Stimulated activated CD8-positive, alpha-beta memory T cell treated with anti-CD3 and anti-CD28 coated beads, Interleukin-7, amount 100 ng/mL, for 48 hours (primary cell): ENCODE measurements at regions not wholly inside any gene's neighbourhood (a gene's known extent, or its start where the extent isn't known, plus 50 kb on each side); places are given as distances from the start of the nearest gene placed in this dataset.

Source experiments
- DNase-seq, 2 donors: peaks; one replicate each; pipeline ENCODE4 v3.0.0-alpha.2; 2020; ENCODE audit warnings: low read depth in 1 of 2; ENCODE audit errors: extremely low read depth in 1 of 2

- DNase-seq, result no peak
Observed at GRCh38 chr3:186487819-186488218, 56.4 kb downstream of the CRYGS start.

GRCh38 chr3:186487037-186487436 lies 57.1 kb downstream of the CRYGS start:
- DNase-seq, result no peak

GRCh38 chr3:186483611-186484340 lies 60.4 kb downstream of the CRYGS start:
- DNase-seq, result no peak

GRCh38 chr3:186481526-186481925 lies 62.7 kb downstream of the CRYGS start:
- no peak for DNase-seq

GRCh38 chr3:186477876-186478275 lies 66.3 kb downstream of the CRYGS start:
- DNase-seq, result no peak

- no peak for DNase-seq
Observed at GRCh38 chr3:186477033-186477432, 67.1 kb downstream of the CRYGS start.

GRCh38 chr3:186476541-186476940 lies 67.6 kb downstream of the CRYGS start:
- no peak for DNase-seq

GRCh38 chr3:186476044-186476468 lies 68.1 kb downstream of the CRYGS start:
- no peak for DNase-seq

- DNase-seq, result no peak
Observed at GRCh38 chr3:186473166-186473565, 71.0 kb downstream of the CRYGS start.

- DNase-seq, result no peak
Observed at GRCh38 chr3:186472456-186473008, 71.6 kb downstream of the CRYGS start.

- DNase-seq, result no peak
Observed at GRCh38 chr3:186471771-186472170, 72.4 kb downstream of the CRYGS start.

GRCh38 chr3:186469525-186469924 lies 74.7 kb downstream of the CRYGS start:
- DNase-seq, result no peak

GRCh38 chr3:186467969-186468368 lies 76.2 kb downstream of the CRYGS start:
- no peak for DNase-seq

- no peak for DNase-seq
Observed at GRCh38 chr3:186466391-186466974, 77.7 kb downstream of the CRYGS start.

- no peak for DNase-seq
Observed at GRCh38 chr3:186465508-186465907, 78.7 kb downstream of the CRYGS start.

- DNase-seq, result no peak
Observed at GRCh38 chr3:186464424-186465093, 79.6 kb downstream of the CRYGS start.

- no peak for DNase-seq
Observed at GRCh38 chr3:186461141-186461540, 83.0 kb downstream of the CRYGS start.

- no peak for DNase-seq
Observed at GRCh38 chr3:186459108-186459467, 85.1 kb downstream of the CRYGS start.

- no peak for DNase-seq
Observed at GRCh38 chr3:186458306-186459107, 85.7 kb downstream of the CRYGS start.

GRCh38 chr3:186457236-186457635 lies 86.9 kb downstream of the CRYGS start:
- DNase-seq, result no peak

GRCh38 chr3:186456731-186457191 lies 87.4 kb downstream of the CRYGS start:
- no peak for DNase-seq
